Natural killer cell (primary cell): ENCODE measurements at regions not wholly inside any gene's neighbourhood (a gene's known extent, or its start where the extent isn't known, plus 50 kb on each side); places are given as distances from the start of the nearest gene placed in this dataset.

ENCODE experiments used
- ATAC-seq, 3 donors: fragments of 150-1000 bp in 2 of 3; fragments of 200-7000 bp in 1 of 3; cut with Tn5 transposase; 1 replicate in 1 of 3; 2 replicates in 2 of 3; pipeline ENCODE4 v1.10.0; 2021; ENCODE audit warnings: mild to moderate bottlenecking in 2 of 3, moderate library complexity in 2 of 3
- DNase-seq, 2 donors: peaks; one replicate each; pipeline versions ENCODE4 v3.0.0 to v3.0.0-alpha.2; 2013 to 2021; ENCODE audit warnings: mixed read lengths in 1 of 2
- H3K27ac ChIP-seq: one replicate; pipeline ENCODE4 v1.5.1; 2013; ENCODE audit warnings: mild to moderate bottlenecking, low read length
- H3K27me3 ChIP-seq: one replicate; pipeline ENCODE4 v1.6.1; 2013; ENCODE audit warnings: low read length; ENCODE audit not compliant: control insufficient read depth, insufficient read depth
- H3K36me3 ChIP-seq: one replicate; pipeline ENCODE4 v1.6.1; 2013; ENCODE audit warnings: low read length; ENCODE audit not compliant: control insufficient read depth, insufficient read depth
- H3K4me1 ChIP-seq: one replicate; pipeline ENCODE4 v1.6.1; 2013; ENCODE audit warnings: low read length; ENCODE audit not compliant: control insufficient read depth, insufficient read depth
- H3K4me3 ChIP-seq: one replicate; pipeline ENCODE4 v1.5.1; 2013; ENCODE audit warnings: low read length
- H3K9me3 ChIP-seq: one replicate; pipeline ENCODE4 v1.6.1; 2013; ENCODE audit warnings: low read length; ENCODE audit not compliant: control insufficient read depth, insufficient read depth
- H3K27ac Mint-ChIP-seq, 2 donors: one replicate each; pipeline ENCODE4 v1.8.0; 2022; ENCODE audit warnings: mild to moderate bottlenecking in 2 of 2, mixed read lengths in 2 of 2, moderate library complexity in 1 of 2
- H3K27me3 Mint-ChIP-seq, 2 donors: one replicate each; pipeline ENCODE4 v1.8.0; 2022; ENCODE audit warnings: low read depth in 2 of 2, mixed read lengths in 2 of 2
- H3K36me3 Mint-ChIP-seq: one replicate; pipeline ENCODE4 v1.8.0; 2022; ENCODE audit warnings: mixed read lengths
- H3K4me1 Mint-ChIP-seq, 2 donors: one replicate each; pipeline ENCODE4 v1.8.0; 2022; ENCODE audit warnings: mixed read lengths in 2 of 2
- H3K4me3 Mint-ChIP-seq: one replicate; pipeline ENCODE4 v1.8.0; 2022; ENCODE audit warnings: mild to moderate bottlenecking, moderate library complexity, mixed read lengths
- H3K9me3 Mint-ChIP-seq, 2 donors: one replicate each; pipeline ENCODE4 v1.8.0; 2022; ENCODE audit warnings: mixed read lengths in 2 of 2
- CTCF ChIP-seq: fragments of 200-600 bp; IDR thresholded peaks from one replicate; pipeline ENCODE4 v1.8.0; 2022; ENCODE audit warnings: antibody characterized with exemption
- WGBS: methylation state at CpG from one replicate; pipeline ENCODE4 v1.1.7; 2013; ENCODE audit warnings: missing lambda C conversion rate; ENCODE audit not compliant: insufficient coverage; 5-methylcytosine and 5-hydroxymethylcytosine counted together
- intact Hi-C: fragments of 100-400 bp; cut with micrococcal nuclease; formaldehyde crosslinking; loops from one replicate; pipeline ENCODE4 v1.14.2; 2022

DNA sequence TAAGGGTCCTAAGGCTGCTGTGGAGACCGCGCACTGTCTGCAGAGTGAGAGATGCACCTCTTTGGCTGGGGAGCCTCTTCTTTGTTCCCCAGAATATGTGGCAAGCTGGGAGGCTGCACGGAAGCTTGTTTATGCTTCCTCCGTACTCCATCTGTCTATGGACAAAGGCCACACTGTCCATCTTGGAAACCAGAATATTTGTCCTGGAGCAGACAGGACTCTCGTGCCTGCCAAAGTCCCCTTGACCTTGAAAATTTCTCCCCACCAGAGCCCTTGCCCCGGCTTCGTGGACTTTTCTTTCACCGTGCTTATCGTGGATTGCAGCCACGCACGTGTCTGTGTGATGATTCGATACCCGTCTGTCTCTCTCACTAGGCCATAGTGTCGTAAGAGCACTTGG, 147.4 kb downstream of the NSG2 start:
- ATAC-seq (no peak), DNase-seq (no peak)
- intact Hi-C loops: no loop called here
- WGBS: 92% methylated on average over 14 of the region's 14 CpGs
- no peaks in the 10 kb centered on the region for H3K36me3 Mint-ChIP-seq
- Histone ChIP-seq H3K36me3 (no peaks in the 10 kb centered on the region), H3K4me1 (no peaks in the 10 kb centered on the region), H3K4me3 (no peak overlapping the region), H3K27me3 (no peaks in the 10 kb centered on the region), H3K27ac (no peak overlapping the region), H3K9me3 (no peaks in the 10 kb centered on the region)
- H3K27ac Mint-ChIP-seq: no peak overlapping the region
- H3K4me3 Mint-ChIP-seq: no peak overlapping the region
- no peak for TF ChIP-seq CTCF
- no peaks in the 10 kb centered on the region for H3K4me1 Mint-ChIP-seq
- H3K9me3 Mint-ChIP-seq: no peaks in the 10 kb centered on the region
- no peaks in the 10 kb centered on the region for H3K27me3 Mint-ChIP-seq

- Mint-ChIP-seq H3K36me3 (no peaks in the 10 kb centered on the region), H3K4me3 (no peak overlapping the region), H3K27ac (no peak overlapping the region), H3K27me3 (no peaks in the 10 kb centered on the region), H3K4me1 (no peaks in the 10 kb centered on the region), H3K9me3 (no peaks in the 10 kb centered on the region)
- no peaks in the 10 kb centered on the region for H3K27me3 ChIP-seq
- no peaks in the 10 kb centered on the region for H3K4me1 ChIP-seq
- no peaks in the 10 kb centered on the region for H3K36me3 ChIP-seq
- H3K9me3 ChIP-seq: no peaks in the 10 kb centered on the region
- DNase-seq (no peak), ATAC-seq (no peak)
- WGBS: 62% methylated on average over 2 of the region's 2 CpGs
- no peak overlapping the region for H3K4me3 ChIP-seq
- H3K27ac ChIP-seq: no peak overlapping the region
- intact Hi-C loops: no loop called here
- TF ChIP-seq CTCF: no peak
Observed at GRCh38 chr5:174195517-174195916, 150.0 kb downstream of the NSG2 start.

GRCh38 chr5:174197929-174198328, 152.4 kb downstream of the NSG2 start:
- H3K27me3 Mint-ChIP-seq: no peaks in the 10 kb centered on the region
- H3K27ac Mint-ChIP-seq: no peak overlapping the region
- WGBS: 97% methylated on average over 3 of the region's 3 CpGs
- DNase-seq: no peak
- no peak overlapping the region for H3K4me3 Mint-ChIP-seq
- H3K9me3 Mint-ChIP-seq: peaks cover 0 to 2% of the 10 kb centered on the region in 2 donors
- TF ChIP-seq CTCF: no peak
- Histone ChIP-seq H3K9me3 (no peaks in the 10 kb centered on the region), H3K27me3 (no peaks in the 10 kb centered on the region), H3K27ac (no peak overlapping the region), H3K4me3 (no peak overlapping the region), H3K4me1 (no peaks in the 10 kb centered on the region), H3K36me3 (no peaks in the 10 kb centered on the region)
- no peaks in the 10 kb centered on the region for H3K36me3 Mint-ChIP-seq
- no peaks in the 10 kb centered on the region for H3K4me1 Mint-ChIP-seq
- no peak for ATAC-seq
- intact Hi-C loops: no loop called here

DNA sequence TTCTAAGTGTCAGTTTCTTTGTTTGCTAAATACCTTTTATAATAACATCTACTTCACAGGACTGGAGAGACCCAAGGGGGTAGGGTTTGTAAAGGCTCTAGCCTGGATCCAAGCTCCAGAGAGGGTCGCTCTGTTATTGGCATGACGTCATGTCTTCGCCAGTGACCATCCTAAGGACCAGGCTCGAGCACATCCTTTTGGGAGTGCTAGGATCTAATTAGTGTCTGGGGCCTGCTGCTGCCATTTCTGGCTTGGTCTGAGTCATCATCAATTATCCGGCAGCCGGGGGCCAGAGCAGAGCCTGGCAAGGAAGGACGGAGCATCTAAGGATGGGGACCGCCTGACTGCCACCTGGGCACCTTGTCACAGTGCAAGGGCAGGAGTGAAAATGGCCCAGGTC, 153.0 kb downstream of the NSG2 start:
- H3K27ac ChIP-seq: no peak overlapping the region
- Mint-ChIP-seq H3K4me3 (no peak overlapping the region), H3K36me3 (no peaks in the 10 kb centered on the region), H3K9me3 (peaks cover 0 to 2% of the 10 kb centered on the region in 2 donors), H3K4me1 (no peaks in the 10 kb centered on the region), H3K27me3 (no peaks in the 10 kb centered on the region), H3K27ac (no peak overlapping the region)
- ATAC-seq: no peak
- no peaks in the 10 kb centered on the region for H3K4me1 ChIP-seq
- H3K27me3 ChIP-seq: no peaks in the 10 kb centered on the region
- 84% methylated on average over 8 of the region's 8 CpGs for WGBS
- TF ChIP-seq CTCF: no peak
- intact Hi-C loops: no loop called here
- no peak overlapping the region for H3K4me3 ChIP-seq
- no peaks in the 10 kb centered on the region for H3K9me3 ChIP-seq
- DNase-seq: no peak
- H3K36me3 ChIP-seq: no peaks in the 10 kb centered on the region
